HG03565 (cell line): ENCODE measurements at regions not wholly inside any gene's neighbourhood (a gene's known extent, or its start where the extent isn't known, plus 50 kb on each side); places are given as distances from the start of the nearest gene placed in this dataset.
"Not testable (repeated sequence)": the region's sequence is repeated elsewhere in the genome, so short reads cannot be mapped to it uniquely, and the experiment has no call there.

Experiments used
- ATAC-seq: cut with Tn5 transposase; IDR thresholded peaks from one replicate; pipeline ENCODE4 v1.9.1; 2021; ENCODE audit warnings: mild to moderate bottlenecking, moderate library complexity; ENCODE audit not compliant: unreplicated experiment

DNA sequence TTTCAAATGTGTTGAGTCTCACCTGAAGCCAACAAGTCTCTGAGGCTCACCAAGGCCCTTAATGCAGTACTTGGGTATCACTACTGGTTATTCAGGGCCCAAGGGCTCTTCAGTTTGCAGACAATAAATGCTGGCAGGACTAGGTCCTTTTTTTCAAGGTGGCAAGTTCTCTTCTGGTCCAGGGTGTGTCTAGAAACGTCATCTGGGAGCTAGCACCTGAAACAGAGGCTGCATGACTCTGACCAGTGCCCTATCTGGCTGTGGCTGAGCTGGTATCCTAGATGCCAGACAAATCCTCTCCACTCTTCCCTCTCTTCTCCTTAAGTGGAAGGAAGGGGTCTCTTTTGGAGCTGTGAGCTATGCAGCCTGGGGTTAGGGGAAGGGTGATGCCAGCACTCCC, 276.8 kb downstream of the PYDC2 start:
- ATAC-seq = no peak

- no peak for ATAC-seq
Measured at GRCh38 chr3:191740712-191741111, 279.7 kb downstream of the PYDC2 start.

DNA sequence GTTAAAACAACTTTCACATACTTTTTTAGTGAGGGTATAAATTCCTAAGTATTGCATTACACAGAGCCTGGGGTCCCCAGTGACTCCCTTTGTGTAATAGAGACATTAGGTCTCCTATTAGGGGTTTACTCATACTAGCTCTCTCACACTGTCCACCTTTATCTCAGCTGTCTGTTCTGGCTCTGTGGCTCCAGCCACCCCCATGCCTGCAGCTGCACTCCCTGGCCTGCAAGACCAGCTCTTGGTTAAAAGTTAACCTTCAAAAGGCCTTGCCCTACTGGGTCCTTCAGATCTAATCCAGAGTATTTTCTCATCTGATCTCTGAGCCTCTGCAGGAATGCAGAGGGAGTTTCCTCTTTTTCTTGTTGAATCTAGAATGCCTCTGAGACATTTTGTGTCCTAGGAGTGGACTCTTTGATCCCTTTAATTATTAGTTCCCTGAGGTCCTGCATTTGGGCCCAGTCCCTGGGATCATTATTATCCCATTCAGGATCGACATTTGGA, 280.9 kb downstream of the PYDC2 start:
- ATAC-seq = not testable (repeated sequence)

DNA sequence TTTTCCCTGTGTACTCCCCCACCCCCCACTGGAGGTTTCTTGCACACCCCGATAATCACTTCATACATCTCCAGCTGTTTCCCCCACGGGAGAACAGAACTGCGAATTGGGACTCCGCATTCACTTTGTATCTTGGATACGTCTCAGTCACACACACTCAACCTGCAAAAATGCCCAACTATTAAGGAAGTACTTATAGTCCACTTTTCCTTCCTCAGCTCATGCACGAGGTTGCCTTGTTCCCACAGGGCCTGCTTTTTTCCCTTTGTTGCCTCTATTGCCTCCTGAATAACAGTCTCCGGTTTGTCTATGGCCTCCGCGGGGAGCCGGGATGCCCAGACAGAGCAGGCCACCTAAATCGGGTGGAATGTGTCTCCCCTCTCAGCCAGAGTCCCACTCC, 282.3 kb downstream of the PYDC2 start:
- ATAC-seq = no peak

GRCh38 chr3:191750618-191751017, 289.7 kb downstream of the PYDC2 start:
- no peak for ATAC-seq

DNA sequence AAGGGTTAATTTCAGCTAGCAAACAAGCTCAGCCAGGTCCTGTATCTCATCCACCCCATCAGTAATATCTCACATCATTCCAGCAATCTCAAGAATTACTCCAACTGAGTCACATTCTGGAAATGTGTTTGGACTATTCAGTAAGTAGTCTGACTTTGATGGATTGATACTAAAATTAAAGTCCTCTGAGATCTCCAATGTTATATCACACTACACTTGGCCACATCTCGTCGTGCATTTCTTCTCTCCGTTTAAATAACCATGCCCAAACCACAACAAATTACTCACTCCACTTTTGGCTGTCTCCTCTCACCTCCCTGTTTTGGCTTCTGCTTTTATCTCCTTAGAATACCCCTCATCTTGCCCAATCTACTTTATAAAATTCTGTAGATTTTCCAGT, 292.2 kb downstream of the PYDC2 start:
- ATAC-seq = no peak

GRCh38 chr3:191761906-191762305, 300.9 kb downstream of the PYDC2 start:
- ATAC-seq = no peak

GRCh38 chr3:191762323-191762960, 301.5 kb downstream of the PYDC2 start:
- no peak for ATAC-seq

GRCh38 chr3:191768421-191768820, 307.5 kb downstream of the PYDC2 start:
- no peak for ATAC-seq

DNA sequence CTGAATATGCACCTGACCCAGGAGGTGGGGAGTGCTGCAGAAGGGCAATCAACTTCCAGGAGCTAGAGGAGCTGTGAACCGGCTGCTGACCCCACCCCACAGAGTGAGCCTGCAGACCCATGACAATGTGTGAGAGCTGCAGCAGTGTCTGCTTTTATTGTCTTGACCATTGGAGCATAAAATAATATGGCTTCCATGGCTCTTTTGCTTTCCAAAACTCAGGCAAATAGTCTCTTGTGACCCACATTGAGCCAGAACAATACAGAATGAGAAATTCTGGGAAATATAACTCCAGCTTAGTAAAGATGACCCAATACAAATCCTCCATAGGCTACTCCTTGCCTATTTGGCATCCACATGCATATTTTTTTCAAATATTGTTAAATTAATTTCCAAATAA, 309.6 kb downstream of the PYDC2 start:
- no peak for ATAC-seq

DNA sequence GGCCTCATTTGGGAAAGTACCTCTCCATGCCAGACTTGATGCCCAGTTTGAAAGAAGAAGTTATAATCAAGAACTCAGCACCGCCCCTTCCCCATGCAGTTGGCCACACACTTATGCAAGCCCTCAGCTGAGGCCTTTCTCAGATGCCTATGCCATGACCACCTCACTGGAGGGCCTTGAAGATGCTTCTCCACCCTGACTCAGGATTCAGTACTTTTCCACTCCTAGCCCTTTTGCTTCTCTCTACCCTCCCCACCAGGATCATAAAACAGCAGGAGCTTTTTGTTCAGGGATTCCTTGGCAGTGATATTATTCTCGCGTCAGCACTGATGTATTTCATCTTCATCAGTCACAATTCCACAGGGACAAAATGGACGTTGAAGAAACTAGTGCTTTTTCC, 313.5 kb downstream of the PYDC2 start:
- no peak for ATAC-seq

DNA sequence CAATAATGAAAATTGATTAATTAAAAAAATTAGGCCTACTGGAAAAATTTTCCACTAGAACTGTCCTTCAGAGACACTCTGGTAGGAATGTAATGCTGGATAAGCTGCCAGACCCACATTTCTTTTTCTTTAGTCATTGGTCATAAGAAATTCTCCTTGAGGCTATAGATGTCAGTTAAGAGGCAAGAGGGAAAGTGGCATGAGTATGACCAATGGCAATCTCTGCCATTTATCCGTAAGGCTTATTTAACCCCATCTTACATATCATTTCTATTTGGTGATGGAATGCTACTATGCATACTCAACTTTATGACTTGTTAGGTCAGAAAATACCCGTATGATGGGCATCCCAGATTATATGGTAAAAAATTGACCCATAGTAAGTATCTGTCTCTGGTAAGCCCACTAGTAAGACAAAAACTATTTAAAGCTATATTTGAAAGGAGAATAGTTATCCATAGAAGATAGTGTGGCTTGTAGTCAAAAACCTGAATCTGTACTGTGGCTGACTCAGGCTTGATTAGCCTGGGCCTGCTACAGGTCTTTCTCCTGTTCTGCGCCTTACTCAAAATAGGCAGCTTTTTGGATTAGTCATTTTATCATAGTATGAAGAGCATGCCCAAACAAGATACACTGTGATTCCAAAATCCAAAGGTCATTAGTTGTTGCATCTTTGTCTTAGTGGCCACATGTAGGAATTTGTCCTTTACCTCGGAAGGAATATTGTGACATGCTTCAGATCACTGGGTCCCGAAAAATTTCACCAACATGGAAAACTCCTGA, 314.7 kb downstream of the PYDC2 start:
- no peak for ATAC-seq

DNA sequence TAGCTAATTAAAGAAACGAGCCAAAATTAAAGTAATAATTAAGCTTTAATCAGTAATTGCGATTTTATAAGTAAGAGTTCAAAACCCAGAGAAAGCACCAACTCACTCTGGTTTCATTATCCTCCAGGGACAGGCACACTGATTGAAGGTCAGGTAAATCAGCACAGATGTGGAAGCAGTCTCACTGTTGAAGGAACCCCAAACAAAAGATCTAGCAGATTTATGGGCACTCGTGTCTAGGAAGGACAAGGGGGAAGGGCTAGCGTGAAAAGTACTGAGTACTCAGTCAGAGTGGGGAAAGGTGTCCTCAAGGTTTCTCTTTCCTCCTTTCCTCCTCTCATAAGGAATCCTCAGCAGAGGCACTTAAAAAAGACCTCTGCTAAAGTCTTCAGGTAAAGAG, 320.1 kb downstream of the PYDC2 start:
- no peak for ATAC-seq

DNA sequence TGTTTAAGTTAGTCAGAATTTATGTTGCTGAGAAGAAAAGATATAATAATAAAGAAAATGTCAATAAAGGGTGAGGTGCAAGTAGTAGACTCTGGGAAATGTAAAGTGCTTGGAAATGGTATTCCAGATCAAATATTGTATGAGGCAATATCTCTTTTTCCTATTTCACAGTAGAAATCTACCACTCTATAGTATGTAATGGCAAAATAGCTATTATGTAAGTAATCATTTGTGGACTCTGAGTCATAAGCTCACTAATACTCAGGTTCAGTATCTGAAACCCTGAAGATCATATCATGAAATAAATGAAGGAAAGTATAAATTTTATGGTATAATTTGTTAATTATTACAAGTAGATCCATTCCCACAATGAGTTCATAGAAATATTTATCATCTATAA, 322.1 kb downstream of the PYDC2 start:
- ATAC-seq = no peak

- no peak for ATAC-seq
Measured at GRCh38 chr3:191790934-191791333, 330.0 kb downstream of the PYDC2 start.

DNA sequence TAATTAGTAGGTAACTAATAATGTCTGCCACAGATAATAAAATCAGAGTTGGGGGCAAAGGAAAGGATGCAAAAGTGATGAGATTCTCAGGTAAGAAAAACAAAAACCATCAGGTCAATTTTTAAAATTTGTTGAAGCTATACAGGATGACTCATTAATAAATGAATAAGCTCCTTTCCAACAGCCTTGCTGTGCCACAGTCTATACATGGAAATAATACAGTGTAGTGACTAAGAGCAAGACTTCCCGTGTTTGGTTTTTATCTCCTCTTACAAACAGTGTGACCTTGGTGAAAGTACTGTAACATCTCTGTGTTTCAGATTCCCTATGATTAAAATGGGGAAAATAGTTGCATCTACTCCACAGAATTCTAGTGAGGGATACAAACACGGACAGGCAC, 331.6 kb downstream of the PYDC2 start:
- no peak for ATAC-seq

DNA sequence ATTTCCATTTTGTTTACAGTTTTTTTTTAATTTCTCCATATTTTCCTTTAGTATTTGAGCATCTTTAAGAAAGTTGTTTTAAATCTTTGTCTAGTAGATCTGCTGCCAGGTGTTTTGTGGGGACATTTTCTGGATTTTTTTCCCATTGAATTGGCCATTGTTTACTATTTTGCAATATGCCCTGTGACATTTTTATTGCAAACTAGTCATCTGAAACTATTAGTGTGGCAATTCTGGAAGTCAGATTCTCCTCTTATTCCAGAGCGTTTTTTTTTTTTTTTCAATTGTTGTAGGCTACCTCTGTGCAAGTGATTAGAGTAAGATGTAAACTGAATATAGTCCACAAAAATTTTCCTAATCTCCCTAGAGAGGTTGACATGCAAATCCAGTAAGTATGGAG, 334.2 kb downstream of the PYDC2 start:
- no peak for ATAC-seq

DNA sequence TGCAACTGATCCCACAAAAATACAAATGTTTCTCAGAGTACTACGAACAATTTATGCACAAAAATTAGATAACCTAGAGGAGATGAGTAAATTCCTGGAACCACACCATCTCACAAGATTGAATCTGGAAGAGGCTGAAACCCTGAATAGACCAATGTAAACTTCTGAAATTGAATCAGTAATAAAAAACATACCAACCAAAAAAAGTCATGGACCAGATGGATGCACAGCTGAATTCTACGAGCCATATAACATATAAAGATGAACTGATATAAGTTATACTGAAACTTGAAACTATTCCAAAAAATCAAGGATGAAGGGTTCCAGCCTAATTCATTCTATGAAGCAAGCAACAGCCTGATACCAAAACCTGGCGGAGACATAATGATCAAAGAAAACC, 336.3 kb downstream of the PYDC2 start:
- ATAC-seq = no peak

GRCh38 chr3:191802671-191803070, 341.7 kb downstream of the PYDC2 start:
- no peak for ATAC-seq

DNA sequence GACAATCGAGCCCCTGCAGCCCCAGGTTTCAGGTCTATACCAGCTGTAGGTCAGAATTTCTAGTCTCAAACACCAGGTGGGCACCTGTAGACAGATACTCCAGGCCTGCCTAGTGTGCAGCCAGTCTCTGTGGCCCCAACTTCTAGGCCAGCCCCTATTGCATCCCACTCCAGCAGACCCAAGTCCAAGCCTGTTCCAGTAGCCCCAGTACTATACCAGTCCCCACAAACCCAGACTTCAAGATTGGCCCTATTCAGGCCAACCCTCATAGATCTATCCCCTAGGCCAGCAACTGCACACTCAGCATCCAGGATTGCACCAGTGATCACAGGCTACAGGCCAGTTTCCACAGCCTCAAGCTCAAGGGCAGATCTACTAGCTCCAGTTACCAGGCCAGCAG, 344.0 kb downstream of the PYDC2 start:
- ATAC-seq = no peak

- ATAC-seq = no peak
Measured at GRCh38 chr3:191808073-191808472, 347.1 kb downstream of the PYDC2 start.

GRCh38 chr3:191809326-191809949, 348.5 kb downstream of the PYDC2 start:
- ATAC-seq = no peak
